GM12878 (cell line): ENCODE measurements at regions not wholly inside any gene's neighbourhood (a gene's known extent, or its start where the extent isn't known, plus 50 kb on each side); places are given as distances from the start of the nearest gene placed in this dataset.

Experiments
- ATAC-seq: fragments of 200-7000 bp; cut with Tn5 transposase; 3 replicates; pipeline ENCODE4 v1.9.1; 2020; ENCODE audit warnings: mild to moderate bottlenecking, moderate library complexity
- BruUV-seq: library from RNA; stranded (reverse); fragments of 400-500 nt; replicated peaks from 2 replicates; lab custom pipeline; 2021; lab: Mats Ljungman, UMichigan
- CTCF ChIA-PET: fragments of 300-600 bp; sonication (Branson Sonifier 250); formaldehyde crosslinking; extraction: SDS; loops from one replicate; lab custom pipeline; 2021; ENCODE audit warnings: inconsistent platforms; lab: Yijun Ruan, JAX
- POLR2A ChIA-PET: fragments of 350-600 bp; formaldehyde crosslinking; extraction: SDS; loops from one replicate; lab custom pipeline; 2021; ENCODE audit warnings: inconsistent platforms; lab: Charles Lee
- RAD21 ChIA-PET: fragments of 300-600 bp; sonication (Branson Sonifier 250); formaldehyde crosslinking; loops from one replicate; lab custom pipeline; 2023; ENCODE audit warnings: antibody characterized with exemption; ENCODE audit not compliant: unreplicated experiment; lab: Charles Lee
- SMC1A ChIA-PET: fragments of 300-600 bp; sonication (Branson Sonifier 250); formaldehyde crosslinking; loops from one replicate; lab custom pipeline; 2023; ENCODE audit not compliant: unreplicated experiment, uncharacterized antibody; lab: Charles Lee
- DNase-seq: peaks from one replicate; pipeline ENCODE4 v3.0.0-alpha.2; 2011; ENCODE audit warnings: low read depth, low spot score
- FAIRE-seq: peaks from 3 replicates; lab custom pipeline; 2011; peaks lifted over from hg19 to GRCh38; lab: Jason Lieb, UNC
- H2AFZ ChIP-seq: 2 replicates; pipeline ENCODE4 v1.6.0; 2011; ENCODE audit warnings: low read depth, low read length, control low read depth; ENCODE audit not compliant: control insufficient read depth
- H3K27ac ChIP-seq: 2 replicates; pipeline ENCODE4 v1.5.1; 2011; ENCODE audit warnings: control low read depth; ENCODE audit not compliant: control insufficient read depth, insufficient read depth
- H3K27me3 ChIP-seq, 2 experiments: replicated peaks in 1 of 2; 2 replicates each; pipeline versions ENCODE4 v1.6.0 to v1.6.1; 2011; ENCODE audit warnings: low read length in 1 of 2; ENCODE audit not compliant: control insufficient read depth in 2 of 2, insufficient read depth in 2 of 2
- H3K36me3 ChIP-seq, 2 experiments: 2 replicates each; pipeline ENCODE4 v1.5.1; 2011; ENCODE audit warnings: low read length in 1 of 2; ENCODE audit not compliant: control insufficient read depth in 2 of 2, insufficient read depth in 2 of 2
- H3K4me1 ChIP-seq: 2 replicates; pipeline ENCODE4 v1.6.1; 2011; ENCODE audit warnings: mild to moderate bottlenecking, low read length, moderate library complexity, mixed read lengths; ENCODE audit not compliant: control insufficient read depth, insufficient read depth
- H3K4me2 ChIP-seq: 2 replicates; pipeline ENCODE4 v1.6.0; 2011; ENCODE audit warnings: control low read depth; ENCODE audit not compliant: control insufficient read depth, insufficient read depth
- H3K4me3 ChIP-seq: fragments of 200-600 bp; sonication (generic); 2 replicates; pipeline ENCODE4 v1.5.1; 2016
- H3K79me2 ChIP-seq: 2 replicates; pipeline ENCODE4 v1.6.0; 2011; ENCODE audit warnings: low read length; ENCODE audit not compliant: control insufficient read depth, insufficient read depth
- H3K9ac ChIP-seq: 2 replicates; pipeline ENCODE4 v1.8.0; 2011; ENCODE audit warnings: low read length, control low read depth, mixed read lengths; ENCODE audit not compliant: control insufficient read depth, insufficient read depth
- H3K9me3 ChIP-seq: replicated peaks from 3 replicates; pipeline ENCODE4 v1.5.1; 2011; ENCODE audit warnings: mild to moderate bottlenecking, low read length; ENCODE audit not compliant: control insufficient read depth, insufficient read depth
- H4K20me1 ChIP-seq: 2 replicates; pipeline ENCODE4 v1.6.0; 2011; ENCODE audit not compliant: control insufficient read depth, insufficient read depth
- ATF7 ChIP-seq: fragments of 450-650 bp; IDR thresholded peaks from 2 replicates; pipeline ENCODE4 v1.6.1; 2016; ENCODE audit warnings: low read depth, mild to moderate bottlenecking
- EED ChIP-seq: sonication (generic); IDR thresholded peaks from 2 replicates; pipeline ENCODE4 v1.6.1; 2016; ENCODE audit warnings: antibody characterized with exemption, low read depth
- JUNB ChIP-seq: IDR thresholded peaks from 2 replicates; pipeline ENCODE4 v1.6.1; 2016; ENCODE audit warnings: antibody characterized with exemption, mild to moderate bottlenecking
- PAX5 ChIP-seq: IDR thresholded peaks from 2 replicates; pipeline ENCODE4 v1.6.1; 2011; ENCODE audit warnings: low read depth, low read length, borderline replicate concordance
- RB1 ChIP-seq: fragments of 450-650 bp; formaldehyde crosslinking; IDR thresholded peaks from 2 replicates; pipeline ENCODE4 v1.6.1; 2017; ENCODE audit warnings: mild to moderate bottlenecking, borderline replicate concordance
- YBX1 ChIP-seq: fragments of 450-650 bp; IDR thresholded peaks from 2 replicates; pipeline ENCODE4 v1.6.1; 2016; ENCODE audit warnings: antibody characterized with exemption
- YY1 ChIP-seq: IDR thresholded peaks from 2 replicates; pipeline ENCODE4 v1.6.1; 2011; ENCODE audit warnings: low read depth, mild to moderate bottlenecking, low read length
- WGBS: methylation state at CpG from one replicate; pipeline ENCODE4 v1.1.6; 2016; ENCODE audit warnings: low lambda C conversion rate; ENCODE audit not compliant: insufficient replicate concordance, insufficient coverage; ENCODE audit errors: missing lambda C conversion rate; 5-methylcytosine and 5-hydroxymethylcytosine counted together
- in situ Hi-C: fragments of 300-500 bp; cut with MboI; formaldehyde crosslinking; loops from 9 replicates; pipeline ENCODE4 v1.14.3; 2018; ENCODE audit warnings: mixed read lengths
- intact Hi-C: fragments of 100-400 bp; cut with micrococcal nuclease; formaldehyde crosslinking; loops from one replicate; pipeline ENCODE4 v1.14.2; 2022; ENCODE audit not compliant: unreplicated experiment
- TF ChIP-seq, protein P1 (sequence below): fragments of 450-650 bp; IDR thresholded peaks from 2 replicates; pipeline ENCODE4 v1.6.1; 2017; ENCODE audit warnings: borderline replicate concordance
- TF ChIP-seq, protein P2 (sequence below), 3 experiments: IDR thresholded peaks in 2 of 3; conservative IDR thresholded peaks in 1 of 3; 2 replicates each; pipeline ENCODE4 v1.5.1; 2011; ENCODE audit warnings: low read depth in 3 of 3, low read length in 3 of 3, mild to moderate bottlenecking in 3 of 3, control low read depth in 2 of 3, moderate library complexity in 2 of 3, inconsistent platforms in 1 of 3, mixed read lengths in 1 of 3; ENCODE audit not compliant: control insufficient read depth in 2 of 3, insufficient read depth in 1 of 3; ENCODE audit errors: extremely low read depth in 1 of 3
- TF ChIP-seq, protein P3 (sequence below): IDR thresholded peaks from 2 replicates; pipeline ENCODE4 v1.6.1; 2012; ENCODE audit warnings: low read depth, low read length, improper control_type of control experiment

DNA sequence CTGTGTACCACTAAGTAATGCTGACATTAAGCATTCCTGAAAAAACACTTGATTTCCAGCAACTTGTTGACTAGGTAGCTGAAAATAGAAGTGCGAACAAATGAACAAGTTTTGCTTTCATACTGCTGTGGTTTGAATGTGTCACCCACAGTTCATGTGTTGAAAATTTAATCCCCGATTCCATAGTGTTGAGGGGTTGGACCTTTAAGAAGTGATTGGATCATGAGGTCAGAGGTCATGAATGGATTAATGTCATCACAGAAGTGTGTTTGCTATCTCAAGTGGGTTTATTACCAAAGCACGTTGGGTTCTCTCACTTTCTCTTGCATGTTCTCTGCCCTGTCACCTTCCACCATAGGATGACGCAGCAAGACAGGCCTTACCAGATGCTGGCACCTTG, 568.5 kb downstream of the UTRN start:
- CTCF ChIA-PET, result interaction anchor here (0.6 kb wide), 1 partner anchor 834 kb away, joined by 3 read pairs; no protein-coding TSS in a partner anchor
- H3K36me3 ChIP-seq, result no peaks in the 10 kb centered on the region
- POLR2A ChIA-PET, result no interaction called here
- H3K4me3 ChIP-seq, result no peak overlapping the region
- H4K20me1 ChIP-seq, result no peaks in the 10 kb centered on the region
- no peaks in the 10 kb centered on the region for H3K4me1 ChIP-seq
- TF ChIP-seq YBX1 (no peak), RB1 (no peak), EED (no peak), JUNB (no peak), PAX5 (no peak), YY1 (no peak), ATF7 (no peak)
- TF ChIP-seq, protein P1, sequence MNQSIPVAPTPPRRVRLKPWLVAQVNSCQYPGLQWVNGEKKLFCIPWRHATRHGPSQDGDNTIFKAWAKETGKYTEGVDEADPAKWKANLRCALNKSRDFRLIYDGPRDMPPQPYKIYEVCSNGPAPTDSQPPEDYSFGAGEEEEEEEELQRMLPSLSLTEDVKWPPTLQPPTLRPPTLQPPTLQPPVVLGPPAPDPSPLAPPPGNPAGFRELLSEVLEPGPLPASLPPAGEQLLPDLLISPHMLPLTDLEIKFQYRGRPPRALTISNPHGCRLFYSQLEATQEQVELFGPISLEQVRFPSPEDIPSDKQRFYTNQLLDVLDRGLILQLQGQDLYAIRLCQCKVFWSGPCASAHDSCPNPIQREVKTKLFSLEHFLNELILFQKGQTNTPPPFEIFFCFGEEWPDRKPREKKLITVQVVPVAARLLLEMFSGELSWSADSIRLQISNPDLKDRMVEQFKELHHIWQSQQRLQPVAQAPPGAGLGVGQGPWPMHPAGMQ, result no peak
- TF ChIP-seq, protein P2, sequence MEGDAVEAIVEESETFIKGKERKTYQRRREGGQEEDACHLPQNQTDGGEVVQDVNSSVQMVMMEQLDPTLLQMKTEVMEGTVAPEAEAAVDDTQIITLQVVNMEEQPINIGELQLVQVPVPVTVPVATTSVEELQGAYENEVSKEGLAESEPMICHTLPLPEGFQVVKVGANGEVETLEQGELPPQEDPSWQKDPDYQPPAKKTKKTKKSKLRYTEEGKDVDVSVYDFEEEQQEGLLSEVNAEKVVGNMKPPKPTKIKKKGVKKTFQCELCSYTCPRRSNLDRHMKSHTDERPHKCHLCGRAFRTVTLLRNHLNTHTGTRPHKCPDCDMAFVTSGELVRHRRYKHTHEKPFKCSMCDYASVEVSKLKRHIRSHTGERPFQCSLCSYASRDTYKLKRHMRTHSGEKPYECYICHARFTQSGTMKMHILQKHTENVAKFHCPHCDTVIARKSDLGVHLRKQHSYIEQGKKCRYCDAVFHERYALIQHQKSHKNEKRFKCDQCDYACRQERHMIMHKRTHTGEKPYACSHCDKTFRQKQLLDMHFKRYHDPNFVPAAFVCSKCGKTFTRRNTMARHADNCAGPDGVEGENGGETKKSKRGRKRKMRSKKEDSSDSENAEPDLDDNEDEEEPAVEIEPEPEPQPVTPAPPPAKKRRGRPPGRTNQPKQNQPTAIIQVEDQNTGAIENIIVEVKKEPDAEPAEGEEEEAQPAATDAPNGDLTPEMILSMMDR (IDR thresholded peaks at IDR 0.05 in 2 of 3, conservative IDR thresholded peaks at IDR 0.05 in 1 of 3; ENCODE audit: control insufficient read depth in 2 of 3, extremely low read depth in 1 of 3, insufficient read depth in 1 of 3, low read depth in 3 of 3, low read length in 3 of 3), result no peak
- TF ChIP-seq, protein P3, sequence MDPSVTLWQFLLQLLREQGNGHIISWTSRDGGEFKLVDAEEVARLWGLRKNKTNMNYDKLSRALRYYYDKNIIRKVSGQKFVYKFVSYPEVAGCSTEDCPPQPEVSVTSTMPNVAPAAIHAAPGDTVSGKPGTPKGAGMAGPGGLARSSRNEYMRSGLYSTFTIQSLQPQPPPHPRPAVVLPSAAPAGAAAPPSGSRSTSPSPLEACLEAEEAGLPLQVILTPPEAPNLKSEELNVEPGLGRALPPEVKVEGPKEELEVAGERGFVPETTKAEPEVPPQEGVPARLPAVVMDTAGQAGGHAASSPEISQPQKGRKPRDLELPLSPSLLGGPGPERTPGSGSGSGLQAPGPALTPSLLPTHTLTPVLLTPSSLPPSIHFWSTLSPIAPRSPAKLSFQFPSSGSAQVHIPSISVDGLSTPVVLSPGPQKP, result no peak
- TF ChIP-seq, all 136 proteins: peak for 0
- no peak for DNase-seq
- Histone ChIP-seq H3K27me3 (no peaks in the 10 kb centered on the region), H3K27ac (no peak overlapping the region), H3K4me2 (no peak overlapping the region), H3K9me3 (no peaks in the 10 kb centered on the region), H3K9ac (no peak overlapping the region), H3K79me2 (no peaks in the 10 kb centered on the region), H2AFZ (no peak overlapping the region)
- ChIA-PET RAD21 (no interaction called here), SMC1A (no interaction called here)
- ATAC-seq, result no peak
- in situ Hi-C loops, result no loop called here
- intact Hi-C loops, result no loop called here
- WGBS, result 86% methylated on average over 4 of the region's 4 CpGs
- no peak for FAIRE-seq
- no TSS peak for BruUV-seq
